ENCODE measurements at regions not wholly inside any gene's neighbourhood (a gene's known extent, or its start where the extent isn't known, plus 50 kb on each side); places are given as distances from the start of the nearest gene placed in this dataset.

DNA sequence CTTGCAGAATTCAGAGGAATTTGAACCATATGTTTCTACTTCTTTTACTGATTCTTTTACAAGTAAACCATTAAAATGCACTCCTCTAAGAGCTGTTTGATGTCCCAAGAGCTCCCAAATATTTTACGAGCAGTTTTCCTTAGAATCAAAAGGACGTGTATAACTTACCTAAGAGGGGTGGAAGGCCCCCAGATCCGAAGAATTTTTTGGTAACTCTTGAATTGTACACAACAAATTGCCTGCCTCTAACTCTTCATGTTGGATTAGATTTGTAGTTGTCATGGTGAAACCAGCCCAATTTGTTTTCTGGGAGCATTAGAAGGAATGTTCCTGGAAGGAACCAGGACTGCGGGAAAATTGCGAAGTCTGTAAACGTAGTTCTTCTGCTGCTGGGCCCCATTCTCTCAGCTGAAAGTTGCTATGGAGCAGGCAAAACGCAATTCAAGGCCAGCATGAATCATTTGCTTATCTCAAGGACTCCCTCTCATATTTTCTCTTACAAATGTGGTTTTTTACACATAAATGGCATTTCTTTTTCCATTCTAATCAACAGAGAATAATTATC is 124.8 kb upstream of the TMEM72 start:
- peaks cover 3% of the 10 kb centered on the region for H3K9me3 Mint-ChIP-seq (ENCODE audit: insufficient read depth)
- Histone ChIP-seq H3K4me1 (ENCODE audit: control insufficient read depth in 2 of 2, insufficient read depth in 2 of 2, low read length in 2 of 2) (no peaks in the 10 kb centered on the region), H3K27me3 (replicated peaks in 1 of 4; ENCODE audit: control extremely low read depth in 1 of 4, control insufficient read depth in 3 of 4, insufficient read depth in 4 of 4, low read length in 3 of 4) (peaks cover 0 to 5% (median 0%) of the 10 kb centered on the region in 4 experiments), H4K20me1 (ENCODE audit: control insufficient read depth, insufficient read depth, low read length, poor library complexity, severe bottlenecking) (no peaks in the 10 kb centered on the region), H3K9me3 (ENCODE audit: control extremely low read depth in 1 of 3, control insufficient read depth in 2 of 3, insufficient read depth in 1 of 3, low read length in 2 of 3) (no peaks in the 10 kb centered on the region), H3K4me2 (replicated peaks; ENCODE audit: low read depth, low read length, poor library complexity, severe bottlenecking) (no peak overlapping the region), H2AFZ (ENCODE audit: insufficient read depth, low read depth, low read length, poor library complexity, severe bottlenecking) (no peak overlapping the region), H3K36me3 (replicated peaks in 1 of 2; ENCODE audit: control extremely low read depth in 1 of 2, control insufficient read depth in 1 of 2, extremely low read depth in 1 of 2, insufficient read depth in 2 of 2, low read length in 1 of 2) (no peaks in the 10 kb centered on the region), H3K79me2 (ENCODE audit: control insufficient read depth, insufficient read depth, low read length) (no peaks in the 10 kb centered on the region), H3K4me3 (ENCODE audit: control extremely low read depth in 1 of 5, extremely low read depth in 1 of 5, insufficient read depth in 1 of 5, low read depth in 2 of 5, low read length in 4 of 5) (no peak overlapping the region), H3K9ac (ENCODE audit: low read length) (no peak overlapping the region), H3K27ac (ENCODE audit: low read length in 2 of 2) (no peak overlapping the region)
- WGBS (ENCODE audit: insufficient coverage): 84% methylated on average over 6 of the region's 7 CpGs
- CTCF ChIA-PET: no interaction called here
- TF ChIP-seq EZH2 (IDR thresholded peaks at IDR 0.05; ENCODE audit: borderline replicate concordance, insufficient read depth, low read depth, low read length, poor library complexity, severe bottlenecking): no peak
- H3K27me3 Mint-ChIP-seq: peaks cover 5% of the 10 kb centered on the region
- POLR2A ChIA-PET: interaction anchor here (0.6 kb wide), 1 partner anchor 21 kb away, joined by 6 read pairs; no protein-coding TSS in a partner anchor
- H3K4me1 Mint-ChIP-seq: no peaks in the 10 kb centered on the region
- H3K4me3 Mint-ChIP-seq: no peak overlapping the region
- ATAC-seq (ENCODE audit: low read depth): no peak
- no peak overlapping the region for H3K27ac Mint-ChIP-seq
- DNase-seq: no peak
- intact Hi-C loops (cut with micrococcal nuclease): no loop called here

DNA sequence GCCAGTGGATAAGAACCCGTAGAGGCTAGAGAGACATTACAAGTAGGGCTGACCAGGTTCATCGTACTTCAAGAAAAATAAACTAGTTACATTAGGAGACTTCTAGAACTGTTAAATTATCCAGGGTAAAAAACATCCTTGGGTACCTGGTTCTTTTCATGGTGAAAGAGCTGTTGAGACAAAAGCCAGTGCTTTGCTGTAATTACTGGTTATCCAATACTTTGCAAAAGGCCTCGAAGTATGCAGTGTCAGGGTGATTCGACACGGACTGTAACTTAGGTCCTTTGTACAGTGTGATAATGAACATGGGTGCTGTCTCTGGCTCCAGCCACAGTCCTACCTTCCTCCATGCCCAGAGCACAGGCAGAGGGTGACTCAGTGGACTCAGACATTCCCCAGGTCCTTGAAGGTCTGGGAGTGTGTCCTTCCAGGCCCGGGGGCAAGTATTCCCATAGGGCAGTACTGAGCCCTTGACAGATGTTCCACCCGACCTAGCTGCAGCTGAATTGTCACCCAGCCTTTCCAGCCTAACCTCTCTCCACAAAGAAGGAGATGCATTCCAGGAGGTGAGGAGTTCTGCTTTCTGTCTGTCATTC is 123.6 kb upstream of the TMEM72 start:
- no peaks in the 10 kb centered on the region for H3K9me3 ChIP-seq (ENCODE audit: control extremely low read depth in 1 of 3, control insufficient read depth in 2 of 3, insufficient read depth in 1 of 3, low read length in 2 of 3)
- 94% methylated on average over 2 of the region's 7 CpGs for WGBS (ENCODE audit: insufficient coverage)
- Mint-ChIP-seq H3K27me3 (peaks cover 5% of the 10 kb centered on the region), H3K9me3 (ENCODE audit: insufficient read depth) (peaks cover 3% of the 10 kb centered on the region), H3K27ac (no peak overlapping the region), H3K4me1 (no peaks in the 10 kb centered on the region), H3K4me3 (no peak overlapping the region)
- no peak overlapping the region for H3K4me2 ChIP-seq (replicated peaks; ENCODE audit: low read depth, low read length, poor library complexity, severe bottlenecking)
- no peak for ATAC-seq (ENCODE audit: low read depth)
- no peaks in the 10 kb centered on the region for H3K79me2 ChIP-seq (ENCODE audit: control insufficient read depth, insufficient read depth, low read length)
- H2AFZ ChIP-seq (ENCODE audit: insufficient read depth, low read depth, low read length, poor library complexity, severe bottlenecking): no peak overlapping the region
- no peaks in the 10 kb centered on the region for H3K36me3 ChIP-seq (replicated peaks in 1 of 2; ENCODE audit: control extremely low read depth in 1 of 2, control insufficient read depth in 1 of 2, extremely low read depth in 1 of 2, insufficient read depth in 2 of 2, low read length in 1 of 2)
- no peaks in the 10 kb centered on the region for H3K4me1 ChIP-seq (ENCODE audit: control insufficient read depth in 2 of 2, insufficient read depth in 2 of 2, low read length in 2 of 2)
- DNase-seq: no peak
- H3K9ac ChIP-seq (ENCODE audit: low read length): no peak overlapping the region
- H3K27me3 ChIP-seq (replicated peaks in 1 of 4; ENCODE audit: control extremely low read depth in 1 of 4, control insufficient read depth in 3 of 4, insufficient read depth in 4 of 4, low read length in 3 of 4): peaks cover 0 to 5% (median 0%) of the 10 kb centered on the region in 4 experiments
- ChIA-PET CTCF (no interaction called here), POLR2A (no interaction called here)
- H4K20me1 ChIP-seq (ENCODE audit: control insufficient read depth, insufficient read depth, low read length, poor library complexity, severe bottlenecking): no peaks in the 10 kb centered on the region
- no peak overlapping the region for H3K4me3 ChIP-seq (ENCODE audit: control extremely low read depth in 1 of 5, extremely low read depth in 1 of 5, insufficient read depth in 1 of 5, low read depth in 2 of 5, low read length in 4 of 5)
- no peak overlapping the region for H3K27ac ChIP-seq (ENCODE audit: low read length in 2 of 2)
- intact Hi-C loops (cut with micrococcal nuclease): no loop called here
- TF ChIP-seq EZH2 (IDR thresholded peaks at IDR 0.05; ENCODE audit: borderline replicate concordance, insufficient read depth, low read depth, low read length, poor library complexity, severe bottlenecking): no peak
- TF ChIP-seq CTCF (IDR thresholded peaks at IDR 0.05): no peak

All from B cell (primary cell).